GM10266 (cell line): ENCODE measurements at regions not wholly inside any gene's neighbourhood (a gene's known extent, or its start where the extent isn't known, plus 50 kb on each side); places are given as distances from the start of the nearest gene placed in this dataset.
"Not testable (repeated sequence)": the region's sequence is repeated elsewhere in the genome, so short reads cannot be mapped to it uniquely, and the experiment has no call there.

Experiments used
- DNase-seq: peaks from one replicate; pipeline ENCODE4 v3.0.0; 2012; ENCODE audit errors: extremely low spot score
- TF ChIP-seq, protein P1 (sequence below): IDR thresholded peaks from 2 replicates; pipeline ENCODE4 v1.5.1; 2012; ENCODE audit warnings: mild to moderate bottlenecking, low read depth; ENCODE audit not compliant: control insufficient read depth, insufficient read depth; ENCODE audit errors: missing control alignments

DNA sequence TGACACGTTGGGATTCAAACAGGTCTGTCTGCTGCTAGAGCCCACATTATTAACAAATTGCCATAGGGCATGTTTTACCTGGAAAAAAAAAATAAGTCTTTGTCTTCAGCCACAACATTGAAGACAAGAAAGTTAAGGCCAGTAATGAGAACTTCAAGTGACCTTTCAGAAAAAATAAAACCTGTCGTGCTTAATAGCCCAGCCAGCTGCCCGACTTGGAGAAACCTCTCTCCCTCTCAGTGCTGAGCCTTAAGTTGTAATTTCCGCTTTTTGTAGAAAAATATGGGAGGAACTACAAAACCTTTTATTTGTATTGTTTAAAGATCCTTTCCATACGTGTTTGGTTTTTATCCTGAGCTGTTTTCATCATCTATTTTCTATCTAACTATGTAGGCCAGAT, 454.3 kb upstream of the SLITRK6 start:
- not testable (repeated sequence) for DNase-seq

- not testable (repeated sequence) for DNase-seq
These were observed 456.6 kb upstream of the SLITRK6 start for GRCh38 chr13:86255820-86256219.

DNA sequence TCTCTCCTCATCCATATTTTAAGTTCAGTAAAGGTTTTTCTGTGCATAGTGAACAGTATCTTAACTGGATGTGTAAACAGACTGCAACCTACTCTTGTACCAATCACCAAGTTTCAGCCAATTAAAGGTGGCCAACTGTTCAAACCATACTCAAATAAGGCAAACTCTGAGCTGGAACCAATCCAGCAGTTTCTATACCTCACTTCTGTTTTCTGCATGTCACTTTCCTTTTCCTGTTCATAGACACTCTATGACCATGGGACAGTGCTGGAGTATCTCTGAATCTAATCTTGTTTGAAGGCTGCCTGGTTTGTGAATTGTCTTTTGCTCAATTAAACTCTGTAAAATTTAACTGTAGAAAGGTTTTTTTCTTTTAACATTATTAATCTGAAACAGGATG, 470.3 kb upstream of the SLITRK6 start:
- DNase-seq: no peak
- TF ChIP-seq, protein P1, sequence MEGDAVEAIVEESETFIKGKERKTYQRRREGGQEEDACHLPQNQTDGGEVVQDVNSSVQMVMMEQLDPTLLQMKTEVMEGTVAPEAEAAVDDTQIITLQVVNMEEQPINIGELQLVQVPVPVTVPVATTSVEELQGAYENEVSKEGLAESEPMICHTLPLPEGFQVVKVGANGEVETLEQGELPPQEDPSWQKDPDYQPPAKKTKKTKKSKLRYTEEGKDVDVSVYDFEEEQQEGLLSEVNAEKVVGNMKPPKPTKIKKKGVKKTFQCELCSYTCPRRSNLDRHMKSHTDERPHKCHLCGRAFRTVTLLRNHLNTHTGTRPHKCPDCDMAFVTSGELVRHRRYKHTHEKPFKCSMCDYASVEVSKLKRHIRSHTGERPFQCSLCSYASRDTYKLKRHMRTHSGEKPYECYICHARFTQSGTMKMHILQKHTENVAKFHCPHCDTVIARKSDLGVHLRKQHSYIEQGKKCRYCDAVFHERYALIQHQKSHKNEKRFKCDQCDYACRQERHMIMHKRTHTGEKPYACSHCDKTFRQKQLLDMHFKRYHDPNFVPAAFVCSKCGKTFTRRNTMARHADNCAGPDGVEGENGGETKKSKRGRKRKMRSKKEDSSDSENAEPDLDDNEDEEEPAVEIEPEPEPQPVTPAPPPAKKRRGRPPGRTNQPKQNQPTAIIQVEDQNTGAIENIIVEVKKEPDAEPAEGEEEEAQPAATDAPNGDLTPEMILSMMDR: no peak

DNA sequence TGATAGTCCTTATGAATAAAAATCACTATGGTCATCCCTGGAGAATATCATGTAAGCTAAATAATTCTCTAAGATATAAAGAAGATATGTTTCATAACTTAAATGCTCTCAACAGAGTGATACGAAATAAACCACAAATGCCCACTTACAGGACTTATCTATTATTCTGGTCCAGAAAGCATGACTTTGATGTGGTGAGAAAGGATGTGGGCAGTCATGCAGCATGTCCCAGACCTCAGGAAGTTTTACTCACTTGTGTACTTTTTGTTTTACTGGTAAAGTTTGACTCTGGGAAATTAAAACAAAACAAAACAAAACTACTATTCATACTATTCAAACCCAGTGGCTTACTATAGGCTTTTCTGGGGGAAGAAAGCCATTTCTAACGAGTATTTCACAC, 483.2 kb upstream of the SLITRK6 start:
- TF ChIP-seq, protein P1: no peak
- no peak for DNase-seq

DNA sequence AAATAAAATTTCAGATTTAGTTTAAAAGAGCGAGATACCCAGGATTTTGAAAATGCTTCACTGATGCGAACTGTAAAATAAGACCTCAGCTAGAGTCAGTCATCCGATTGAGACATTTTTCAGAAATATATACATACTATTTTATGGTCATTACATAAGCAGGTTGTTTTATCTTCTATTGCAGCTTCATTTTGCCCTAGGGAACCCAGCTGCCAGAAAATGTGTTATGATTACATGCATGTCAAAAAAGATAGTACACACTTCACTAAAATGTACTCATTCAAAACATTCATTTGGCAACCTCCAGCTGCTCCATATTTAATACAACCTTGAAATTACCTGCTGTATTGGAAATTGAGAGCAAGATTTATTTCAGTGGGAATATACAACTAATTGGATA, 483.8 kb upstream of the SLITRK6 start:
- no peak for DNase-seq
- TF ChIP-seq, protein P1: no peak

- no peak for DNase-seq
- TF ChIP-seq, protein P1: no peak
These were observed 499.5 kb upstream of the SLITRK6 start for GRCh38 chr13:86298725-86299124.

DNA sequence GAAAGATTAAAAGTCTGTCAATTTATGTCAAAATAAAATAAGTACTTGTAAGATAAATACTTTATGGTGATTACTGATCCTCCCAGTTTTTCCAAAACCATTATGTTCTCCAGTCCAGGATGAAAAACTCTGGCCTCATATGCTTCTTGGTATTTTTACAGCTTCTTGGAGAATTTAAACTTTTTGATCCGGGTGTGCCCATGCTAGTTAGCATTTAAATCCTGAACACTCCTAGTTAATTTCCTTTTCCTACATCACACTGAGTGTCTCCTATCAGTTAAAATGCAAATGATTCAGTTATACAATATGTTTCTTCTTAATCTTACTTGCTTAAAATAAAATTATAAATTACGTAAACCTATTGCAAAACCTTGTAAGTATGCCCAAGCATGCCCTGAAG, 499.9 kb upstream of the SLITRK6 start:
- TF ChIP-seq, protein P1: no peak
- DNase-seq: no peak

DNA sequence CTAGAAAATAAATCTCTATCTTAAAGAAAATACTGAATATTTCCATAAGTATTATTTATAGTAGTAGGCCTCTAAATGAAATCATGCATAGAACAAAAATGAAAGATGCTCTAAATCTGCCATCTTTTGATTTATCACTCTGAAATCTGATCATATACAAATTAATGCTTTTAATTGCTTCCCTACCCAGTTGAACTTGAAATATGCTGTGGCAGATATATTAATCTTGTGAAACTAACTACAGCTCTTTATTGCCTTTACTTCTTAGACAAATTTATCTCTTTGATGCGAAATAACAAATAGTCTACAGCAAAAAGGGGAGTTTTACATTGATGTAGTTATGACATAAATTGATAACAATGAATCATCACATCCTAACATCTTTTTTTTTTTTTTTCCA, 510.7 kb upstream of the SLITRK6 start:
- DNase-seq: no peak
- TF ChIP-seq, protein P1: no peak
